C4-2B (cell line): ENCODE measurements at regions not wholly inside any gene's neighbourhood (a gene's known extent, or its start where the extent isn't known, plus 50 kb on each side); places are given as distances from the start of the nearest gene placed in this dataset.
"Not testable (repeated sequence)": the region's sequence is repeated elsewhere in the genome, so short reads cannot be mapped to it uniquely, and the experiment has no call there.

Experiments
- ZFX ChIP-seq: fragments of 450-650 bp; IDR thresholded peaks from 2 replicates; pipeline ENCODE4 v1.6.1; 2017
- TF ChIP-seq, protein P1 (sequence below): fragments of 450-650 bp; conservative IDR thresholded peaks from 2 replicates; pipeline ENCODE4 v1.5.1; 2017; ENCODE audit warnings: mild to moderate bottlenecking

DNA sequence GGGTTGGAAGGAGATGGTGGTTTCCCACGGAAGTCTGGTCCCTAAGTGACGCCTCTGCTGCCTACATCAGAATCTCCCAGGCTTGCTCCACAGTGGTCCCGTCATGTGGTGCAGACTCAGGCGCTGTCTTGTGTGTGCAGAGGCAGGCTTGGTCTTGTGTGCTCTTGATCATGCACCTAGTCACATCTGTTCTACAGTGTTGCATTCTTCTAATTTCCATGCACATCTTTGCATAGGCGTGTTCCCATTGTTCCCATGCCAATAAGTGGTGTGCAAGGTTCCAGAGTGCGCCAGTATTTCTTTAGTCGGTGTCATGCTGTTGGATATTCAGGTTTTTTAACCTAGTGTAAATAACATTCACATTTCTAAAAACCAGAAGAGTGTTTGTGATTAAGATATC is 195.8 kb downstream of the LMLN start:
- TF ChIP-seq, protein P1, sequence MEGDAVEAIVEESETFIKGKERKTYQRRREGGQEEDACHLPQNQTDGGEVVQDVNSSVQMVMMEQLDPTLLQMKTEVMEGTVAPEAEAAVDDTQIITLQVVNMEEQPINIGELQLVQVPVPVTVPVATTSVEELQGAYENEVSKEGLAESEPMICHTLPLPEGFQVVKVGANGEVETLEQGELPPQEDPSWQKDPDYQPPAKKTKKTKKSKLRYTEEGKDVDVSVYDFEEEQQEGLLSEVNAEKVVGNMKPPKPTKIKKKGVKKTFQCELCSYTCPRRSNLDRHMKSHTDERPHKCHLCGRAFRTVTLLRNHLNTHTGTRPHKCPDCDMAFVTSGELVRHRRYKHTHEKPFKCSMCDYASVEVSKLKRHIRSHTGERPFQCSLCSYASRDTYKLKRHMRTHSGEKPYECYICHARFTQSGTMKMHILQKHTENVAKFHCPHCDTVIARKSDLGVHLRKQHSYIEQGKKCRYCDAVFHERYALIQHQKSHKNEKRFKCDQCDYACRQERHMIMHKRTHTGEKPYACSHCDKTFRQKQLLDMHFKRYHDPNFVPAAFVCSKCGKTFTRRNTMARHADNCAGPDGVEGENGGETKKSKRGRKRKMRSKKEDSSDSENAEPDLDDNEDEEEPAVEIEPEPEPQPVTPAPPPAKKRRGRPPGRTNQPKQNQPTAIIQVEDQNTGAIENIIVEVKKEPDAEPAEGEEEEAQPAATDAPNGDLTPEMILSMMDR = not testable (repeated sequence)
- not testable (repeated sequence) for TF ChIP-seq ZFX
